HG02885 (cell line): ENCODE measurements at regions not wholly inside any gene's neighbourhood (a gene's known extent, or its start where the extent isn't known, plus 50 kb on each side); places are given as distances from the start of the nearest gene placed in this dataset.

ENCODE experiments used
- ATAC-seq: cut with Tn5 transposase; IDR thresholded peaks from one replicate; pipeline ENCODE4 v1.9.1; 2021; ENCODE audit warnings: mild to moderate bottlenecking; ENCODE audit not compliant: unreplicated experiment, poor library complexity

- no peak for ATAC-seq
These were observed 72.9 kb upstream of the SPAG17 start for GRCh38 chr1:118257946-118258345.

GRCh38 chr1:118254491-118255425 is 69.7 kb upstream of the SPAG17 start:
- ATAC-seq = no peak

- ATAC-seq = no peak
These were observed 69.0 kb upstream of the SPAG17 start for GRCh38 chr1:118254001-118254400.

GRCh38 chr1:118253053-118253915 is 68.3 kb upstream of the SPAG17 start:
- no peak for ATAC-seq

GRCh38 chr1:118252624-118253023 is 67.6 kb upstream of the SPAG17 start:
- ATAC-seq = no peak

- no peak for ATAC-seq
These were observed 65.2 kb upstream of the SPAG17 start for GRCh38 chr1:118250232-118250631.

GRCh38 chr1:118249641-118250040 is 64.6 kb upstream of the SPAG17 start:
- ATAC-seq = no peak

GRCh38 chr1:118247593-118247992 is 62.6 kb upstream of the SPAG17 start:
- no peak for ATAC-seq

- ATAC-seq = no peak
These were observed 61.6 kb upstream of the SPAG17 start for GRCh38 chr1:118246646-118247045.

GRCh38 chr1:118244194-118244593 is 59.2 kb upstream of the SPAG17 start:
- no peak for ATAC-seq

GRCh38 chr1:118243269-118243668 is 58.2 kb upstream of the SPAG17 start:
- ATAC-seq = no peak
